ENCODE measurements at regions not wholly inside any gene's neighbourhood (a gene's known extent, or its start where the extent isn't known, plus 50 kb on each side); places are given as distances from the start of the nearest gene placed in this dataset.

GRCh38 chr4:184528713-184529112, 54.4 kb upstream of the IRF2 start:
- in situ Hi-C loops (cut with MboI; ENCODE audit: low sequenced_read_pairs) (no loop called here), dilution Hi-C loops (cut with HindIII; ENCODE audit: low sequenced_read_pairs, unreplicated experiment) (no loop called here), intact Hi-C loops (cut with micrococcal nuclease) (no loop called here)
- H3K27me3 ChIP-seq (ENCODE audit: control insufficient read depth, insufficient read depth, low read length) = no peaks in the 10 kb centered on the region
- no TSS peak for BruUV-seq (replicated peaks)
- H4K20me1 ChIP-seq (ENCODE audit: insufficient read depth, low read length) = no peaks in the 10 kb centered on the region
- H2AK5ac ChIP-seq (ENCODE audit: low read depth, low read length) = no peak overlapping the region
- no peak overlapping the region for H2AFZ ChIP-seq (replicated peaks; ENCODE audit: low read length, poor library complexity)
- no peaks in the 10 kb centered on the region for H3K9me3 ChIP-seq (ENCODE audit: control insufficient read depth, insufficient read depth, low read length)
- no peak overlapping the region for H3K9ac ChIP-seq (ENCODE audit: low read depth, low read length)
- H3K9me1 ChIP-seq (ENCODE audit: insufficient read depth, low read length) = no peaks in the 10 kb centered on the region
- H3K36me3 ChIP-seq (ENCODE audit: control insufficient read depth, insufficient read depth, low read length) = no peaks in the 10 kb centered on the region
- H3K79me1 ChIP-seq (ENCODE audit: low read depth in 1 of 2, low read length in 2 of 2) = no peaks in the 10 kb centered on the region
- WGBS, 2 experiments (ENCODE audit: extremely low coverage in 2 of 2, insufficient read length in 1 of 2) = no CpG with 5 or more reads among the region's 3 CpGs
- CTCF ChIA-PET = no interaction called here
- H2BK120ac ChIP-seq (ENCODE audit: low read depth, low read length) = no peak overlapping the region
- no peak overlapping the region for H4K5ac ChIP-seq (ENCODE audit: low read depth, low read length)
- no peaks in the 10 kb centered on the region for H3K4me1 ChIP-seq (ENCODE audit: control insufficient read depth, insufficient read depth, low read length)
- no peak overlapping the region for H3K4me3 ChIP-seq (ENCODE audit: insufficient read depth, low read depth, low read length)
- no peak overlapping the region for H3K4ac ChIP-seq (ENCODE audit: low read depth, low read length)
- H3K18ac ChIP-seq (ENCODE audit: low read depth, low read length) = no peak overlapping the region
- no peak overlapping the region for H3K4me2 ChIP-seq (ENCODE audit: low read depth, low read length)
- H4K8ac ChIP-seq (ENCODE audit: low read depth in 2 of 2, low read length in 2 of 2) = no peak overlapping the region
- no peak for DNase-seq
- H2BK20ac ChIP-seq (ENCODE audit: low read depth, low read length) = no peak overlapping the region
- no peak overlapping the region for H3K23ac ChIP-seq (ENCODE audit: low read depth, low read length)
- TF ChIP-seq NFE2L2 (IDR thresholded peaks at IDR 0.05; ENCODE audit: low read depth, low read length) = no peak
- no peak for TF ChIP-seq RAD21 (IDR thresholded peaks at IDR 0.05; ENCODE audit: low read length)
- no peak for TF ChIP-seq CTCF (conservative IDR thresholded peaks at IDR 0.05; ENCODE audit: low read depth, low read length)
- TF ChIP-seq FOS (IDR thresholded peaks at IDR 0.05; ENCODE audit: low read depth, low read length) = no peak
- no peak for TF ChIP-seq MXI1 (IDR thresholded peaks at IDR 0.05; ENCODE audit: borderline replicate concordance, low read depth, low read length)
- no peak for TF ChIP-seq BHLHE40 (IDR thresholded peaks at IDR 0.05; ENCODE audit: low read depth, low read length)
- TF ChIP-seq USF2 (IDR thresholded peaks at IDR 0.05; ENCODE audit: low read depth, low read length) = no peak
- TF ChIP-seq RFX5 (IDR thresholded peaks at IDR 0.05; ENCODE audit: low read depth, low read length) = no peak
- TF ChIP-seq RCOR1 (IDR thresholded peaks at IDR 0.05; ENCODE audit: insufficient replicate concordance, low read length) = no peak
- no peak for TF ChIP-seq SMC3 (IDR thresholded peaks at IDR 0.05; ENCODE audit: low read depth, low read length)
- no peak for TF ChIP-seq MAZ (IDR thresholded peaks at IDR 0.05; ENCODE audit: borderline replicate concordance, low read depth, low read length)
- no peak for TF ChIP-seq CHD1 (IDR thresholded peaks at IDR 0.05; ENCODE audit: low read depth, low read length)
- TF ChIP-seq POLR2A (IDR thresholded peaks at IDR 0.05; ENCODE audit: low read depth, low read length) = no peak
- TF ChIP-seq CEBPB (IDR thresholded peaks at IDR 0.05; ENCODE audit: low read depth, low read length) = no peak
- TF ChIP-seq ELK1 (IDR thresholded peaks at IDR 0.05; ENCODE audit: borderline replicate concordance, low read depth, low read length) = no peak
- TF ChIP-seq MAFK (IDR thresholded peaks at IDR 0.05; ENCODE audit: low read depth, low read length) = no peak
- H3K27ac ChIP-seq (ENCODE audit: insufficient read depth, low read length) = no peak overlapping the region
- no peak overlapping the region for H3K14ac ChIP-seq (replicated peaks; ENCODE audit: low read depth, low read length)
- no peak for ATAC-seq (ENCODE audit: low read depth)
- H2BK15ac ChIP-seq (ENCODE audit: low read depth, low read length) = no peak overlapping the region
- no peak overlapping the region for H3K56ac ChIP-seq (ENCODE audit: extremely low read depth, insufficient read depth, low read length)
- no peak overlapping the region for H2BK5ac ChIP-seq (ENCODE audit: low read depth, low read length, poor library complexity, severe bottlenecking)
- POLR2A ChIA-PET (ENCODE audit: unreplicated experiment) = no interaction called here
- H2AK9ac ChIP-seq (replicated peaks; ENCODE audit: low read depth, low read length, poor library complexity) = no peak overlapping the region
- no peak overlapping the region for H4K91ac ChIP-seq (ENCODE audit: insufficient read depth, low read depth, low read length)
